Motor neuron (in vitro differentiated cells): ENCODE measurements at regions not wholly inside any gene's neighbourhood (a gene's known extent, or its start where the extent isn't known, plus 50 kb on each side); places are given as distances from the start of the nearest gene placed in this dataset.

ENCODE experiments used
- ATAC-seq, 8 experiments: fragments of 200-7000 bp; cut with Tn5 transposase; replicated peaks in 6 of 8; 2 replicates each; pipeline ENCODE4 v1.8.0; 2021; ENCODE audit warnings: mild to moderate bottlenecking in 8 of 8, moderate library complexity in 8 of 8
- H3K27ac ChIP-seq, 2 donors: fragments of 250-450 bp; sonication (Bioruptor Pico); 2 replicates each; pipeline ENCODE4 v1.9.0; 2021; ENCODE audit warnings: antibody characterized with exemption in 2 of 2, mild to moderate bottlenecking in 2 of 2, moderate library complexity in 1 of 2
- H3K4me1 ChIP-seq, 2 donors: fragments of 250-450 bp; sonication (Bioruptor Pico); replicated peaks in 1 of 2; 2 replicates each; pipeline ENCODE4 v1.6.1; 2021; ENCODE audit warnings: antibody characterized with exemption in 2 of 2, mild to moderate bottlenecking in 2 of 2, moderate library complexity in 1 of 2
- H3K4me3 ChIP-seq, 5 donors: fragments of 250-450 bp; sonication (Bioruptor Pico); 2 replicates each; pipeline ENCODE4 v1.9.0; 2021; ENCODE audit warnings: antibody characterized with exemption in 5 of 5, mild to moderate bottlenecking in 5 of 5, moderate library complexity in 4 of 5
- whole genome bisulfite sequencing, 10 experiments: fragments of 450-650 bp; shearing (Covaris generic); methylation state at CpG; one replicate each; pipeline ENCODE4 v1.0.0; 2022; 5-methylcytosine and 5-hydroxymethylcytosine counted together
- in situ Hi-C, 9 experiments: fragments of 400-800 bp; cut with MboI; loops; one replicate each; pipeline ENCODE4 v1.15.0; 2021; ENCODE audit warnings: low sequenced_read_pairs in 9 of 9, low pct_unique_long_range_greater_than_20kb in 2 of 9; ENCODE audit not compliant: unreplicated experiment in 9 of 9

DNA sequence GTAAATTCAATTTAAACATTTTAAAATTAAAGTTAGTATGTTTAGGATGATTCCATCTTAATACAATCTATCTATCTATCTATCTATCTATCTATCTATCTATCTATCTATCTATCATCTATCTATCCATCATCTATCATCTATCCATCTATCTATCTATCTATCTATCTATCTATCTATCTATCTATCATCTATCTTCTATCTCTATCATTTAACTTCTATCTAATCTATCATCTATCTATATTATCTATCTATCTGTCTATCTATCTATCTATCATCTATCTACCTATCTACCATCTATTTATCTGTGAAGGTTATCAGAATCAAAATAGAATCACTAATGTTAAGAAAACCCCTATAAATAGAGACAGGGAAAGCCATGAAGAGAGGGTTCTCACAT lies 78.3 kb downstream of the RAMP3 start:
- ATAC-seq, result no peak
- Histone ChIP-seq H3K4me3 (no peak overlapping the region), H3K27ac (no peak overlapping the region), H3K4me1 (no peaks in the 10 kb centered on the region)
- in situ Hi-C loops, result no loop called here

- WGBS, 10 experiments, result 0 to 63% (median 33%) methylated on average over 1 of the region's 1 CpG; no CpG with 5 or more reads in 4 of the 10 experiments
- no peak for ATAC-seq
Measured at GRCh38 chr7:45236666-45237065, 79.1 kb downstream of the RAMP3 start.

DNA sequence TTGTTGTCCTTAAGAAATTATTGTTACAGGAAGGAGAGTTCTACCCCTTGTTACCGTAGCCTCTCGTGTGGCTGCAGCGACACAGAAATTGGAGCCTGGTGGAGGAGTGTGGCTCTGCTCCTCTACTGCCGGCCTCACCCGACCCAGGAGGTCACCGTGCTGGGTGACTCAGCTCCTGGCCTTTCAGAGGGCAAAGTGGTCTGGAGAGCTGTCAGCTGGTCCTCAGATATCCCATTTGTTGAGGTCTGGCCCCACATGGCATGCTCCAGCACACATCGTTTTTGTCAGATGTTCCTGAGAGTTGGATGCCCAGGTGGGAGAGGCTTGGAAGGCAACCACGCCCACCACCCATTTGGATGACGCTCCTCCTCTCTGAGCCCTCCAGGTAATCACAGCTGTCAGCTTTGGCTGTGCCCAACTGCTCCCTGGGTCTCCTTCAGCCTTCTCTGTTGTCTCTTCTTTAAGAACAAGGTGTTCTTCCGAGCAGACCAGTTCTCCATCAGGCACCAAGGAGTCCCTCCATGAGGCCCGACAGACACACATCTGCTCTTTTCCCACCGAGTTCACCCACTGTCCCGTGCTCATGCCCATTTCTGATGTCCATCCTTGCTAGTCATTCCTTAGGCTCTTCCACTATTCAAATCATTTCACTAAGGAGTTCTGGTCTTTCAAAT lies 80.3 kb downstream of the RAMP3 start:
- H3K4me3 ChIP-seq, result no peak overlapping the region
- in situ Hi-C loops, result no loop called here
- no peak for ATAC-seq
- H3K27ac ChIP-seq, result no peak overlapping the region
- no peaks in the 10 kb centered on the region for H3K4me1 ChIP-seq
- 40 to 84% (median 74%) methylated on average over 1 to 9 of the region's 13 CpGs for WGBS, 10 experiments

More at GRCh38 chr7:45236666-45237065, 79.1 kb downstream of the RAMP3 start:
- Histone ChIP-seq H3K4me1 (no peaks in the 10 kb centered on the region), H3K27ac (no peak overlapping the region), H3K4me3 (no peak overlapping the region)
- in situ Hi-C loops, result no loop called here

GRCh38 chr7:45238806-45239205 lies 81.2 kb downstream of the RAMP3 start:
- H3K4me1 ChIP-seq, result no peaks in the 10 kb centered on the region
- in situ Hi-C loops, result no loop called here
- whole genome bisulfite sequencing, 10 experiments, result 45 to 100% (median 78%) methylated on average over 1 to 5 of the region's 5 CpGs; no CpG with 5 or more reads in 1 of the 10 experiments
- no peak overlapping the region for H3K27ac ChIP-seq
- no peak overlapping the region for H3K4me3 ChIP-seq
- no peak for ATAC-seq

DNA sequence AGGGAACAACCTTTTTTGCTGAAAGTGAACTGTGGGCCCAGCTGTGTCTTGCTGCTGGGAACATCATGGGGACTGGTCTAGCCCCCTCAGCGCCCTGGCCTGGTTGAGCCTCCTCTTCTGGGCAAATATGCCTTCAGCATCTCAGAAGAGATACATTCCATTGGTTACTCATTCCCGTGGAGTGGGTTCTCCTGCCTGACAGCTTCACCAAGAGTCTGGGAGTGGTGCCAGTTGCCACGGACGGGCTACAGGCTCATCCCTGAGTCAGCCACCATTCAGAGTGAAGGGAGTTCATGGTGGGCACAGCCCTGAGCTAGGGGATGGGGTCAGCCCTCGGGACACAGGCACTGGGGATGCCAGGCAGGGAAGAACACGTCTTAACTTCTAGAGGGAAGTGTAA lies 81.9 kb downstream of the RAMP3 start:
- no peak for ATAC-seq

GRCh38 chr7:45240273-45240771 lies 82.7 kb downstream of the RAMP3 start:
- Histone ChIP-seq H3K4me1 (no peaks in the 10 kb centered on the region), H3K27ac (no peak overlapping the region), H3K4me3 (no peak overlapping the region)
- peak in 1 of 8 experiments; percentile 69 for ATAC-seq
- 42 to 100% (median 83%) methylated on average over 1 to 7 of the region's 7 CpGs for WGBS, 10 experiments
- in situ Hi-C loops, result no loop called here

More for the DNA sequence above, 81.9 kb downstream of the RAMP3 start:
- Histone ChIP-seq H3K4me1 (no peaks in the 10 kb centered on the region), H3K27ac (no peak overlapping the region), H3K4me3 (no peak overlapping the region)
- in situ Hi-C loops, result no loop called here
- WGBS, 10 experiments, result 20 to 100% (median 47%) methylated on average over 1 to 4 of the region's 6 CpGs; no CpG with 5 or more reads in 4 of the 10 experiments

DNA sequence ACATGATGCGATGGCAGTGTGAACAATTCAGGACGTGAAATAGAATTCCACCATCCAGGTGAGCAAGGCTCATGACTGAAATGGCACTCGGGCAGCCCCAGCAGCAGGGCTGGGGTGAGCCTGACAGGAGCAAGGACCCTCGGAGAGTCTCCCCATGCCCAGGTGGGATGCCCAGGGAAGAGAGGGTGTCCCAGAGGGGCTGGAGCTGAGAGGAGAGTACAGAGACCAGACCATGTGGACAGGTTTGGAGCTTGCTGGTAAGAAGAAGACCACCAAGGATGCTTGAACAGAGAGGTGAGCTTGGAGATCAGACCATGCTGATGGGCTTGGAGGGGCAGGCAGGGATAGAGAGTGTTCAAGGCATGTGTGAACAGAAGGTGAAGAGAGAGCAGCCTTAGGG lies 83.3 kb downstream of the RAMP3 start:
- Histone ChIP-seq H3K4me1 (no peaks in the 10 kb centered on the region), H3K27ac (no peak overlapping the region), H3K4me3 (no peak overlapping the region)
- no peak for ATAC-seq
- WGBS, 10 experiments, result 80 to 100% (median 85%) methylated on average over 1 to 4 of the region's 4 CpGs; no CpG with 5 or more reads in 5 of the 10 experiments
- in situ Hi-C loops, result no loop called here

GRCh38 chr7:45241339-45242109 lies 83.9 kb downstream of the RAMP3 start:
- in situ Hi-C loops, result no loop called here
- peak in 2 of 8 experiments; percentile 25 to 69 for ATAC-seq
- no peaks in the 10 kb centered on the region for H3K4me1 ChIP-seq
- H3K27ac ChIP-seq, result no peak overlapping the region
- H3K4me3 ChIP-seq, result no peak overlapping the region
- WGBS, 10 experiments, result 39 to 96% (median 76%) methylated on average over 2 to 9 of the region's 11 CpGs; no CpG with 5 or more reads in 2 of the 10 experiments

- Histone ChIP-seq H3K4me1 (no peaks in the 10 kb centered on the region), H3K4me3 (no peak overlapping the region), H3K27ac (no peak overlapping the region)
- WGBS, 10 experiments, result 80 to 95% (median 83%) methylated on average over 1 to 4 of the region's 4 CpGs; no CpG with 5 or more reads in 5 of the 10 experiments
- in situ Hi-C loops, result no loop called here
- no peak for ATAC-seq
Measured at GRCh38 chr7:45242261-45242660, 84.7 kb downstream of the RAMP3 start.

GRCh38 chr7:45242698-45243097 lies 85.1 kb downstream of the RAMP3 start:
- Histone ChIP-seq H3K27ac (no peak overlapping the region), H3K4me3 (no peak overlapping the region), H3K4me1 (no peaks in the 10 kb centered on the region)
- ATAC-seq, result no peak
- WGBS, 10 experiments, result 0 to 100% (median 65%) methylated on average over 1 of the region's 3 CpGs; no CpG with 5 or more reads in 6 of the 10 experiments
- in situ Hi-C loops, result no loop called here

- no peak for ATAC-seq
- Histone ChIP-seq H3K27ac (no peak overlapping the region), H3K4me3 (no peak overlapping the region), H3K4me1 (no peaks in the 10 kb centered on the region)
- 29 to 100% (median 92%) methylated on average over 1 to 2 of the region's 2 CpGs; no CpG with 5 or more reads in 3 of the 10 experiments for WGBS, 10 experiments
- in situ Hi-C loops, result no loop called here
Measured at GRCh38 chr7:45244981-45245380, 87.4 kb downstream of the RAMP3 start.

- no peak overlapping the region for H3K4me3 ChIP-seq
- 33 to 100% (median 83%) methylated on average over 1 to 3 of the region's 3 CpGs; no CpG with 5 or more reads in 1 of the 10 experiments for WGBS, 10 experiments
Measured at GRCh38 chr7:45246339-45246738, 88.7 kb downstream of the RAMP3 start.

GRCh38 chr7:45252248-45252647 lies 94.7 kb downstream of the RAMP3 start:
- 17 to 81% (median 49%) methylated on average over 1 to 3 of the region's 6 CpGs; no CpG with 5 or more reads in 5 of the 10 experiments for WGBS, 10 experiments
- no peak for ATAC-seq
- H3K4me1 ChIP-seq, result no peaks in the 10 kb centered on the region
- H3K4me3 ChIP-seq, result no peak overlapping the region
- no peak overlapping the region for H3K27ac ChIP-seq
- in situ Hi-C loops, result loop anchor here in 2 of 9 experiments (10.0 to 25.0 kb wide), 2 partner anchors 90 to 97 kb away; partner anchors contain the start of gene RAMP3 (in 2 of the 2)

More at GRCh38 chr7:45246339-45246738, 88.7 kb downstream of the RAMP3 start:
- ATAC-seq, result no peak
- Histone ChIP-seq H3K4me1 (no peaks in the 10 kb centered on the region), H3K27ac (no peak overlapping the region)
- in situ Hi-C loops, result no loop called here
